GM12864 (cell line): ENCODE measurements at regions not wholly inside any gene's neighbourhood (a gene's known extent, or its start where the extent isn't known, plus 50 kb on each side); places are given as distances from the start of the nearest gene placed in this dataset.
"Not testable (repeated sequence)": the region's sequence is repeated elsewhere in the genome, so short reads cannot be mapped to it uniquely, and the experiment has no call there.

Experiments used
- DNase-seq: peaks from one replicate; pipeline ENCODE4 v3.0.0-alpha.2; 2011; ENCODE audit warnings: low read depth
- H3K4me3 ChIP-seq: 2 replicates; pipeline ENCODE4 v1.5.1; 2011; ENCODE audit warnings: mild to moderate bottlenecking, low read depth, low read length, control low read depth
- CTCF ChIP-seq: IDR thresholded peaks from 2 replicates; pipeline ENCODE4 v1.5.1; 2011; ENCODE audit warnings: low read depth, mild to moderate bottlenecking, moderate library complexity, low read length, control low read depth, inconsistent platforms; ENCODE audit errors: missing control alignments

DNA sequence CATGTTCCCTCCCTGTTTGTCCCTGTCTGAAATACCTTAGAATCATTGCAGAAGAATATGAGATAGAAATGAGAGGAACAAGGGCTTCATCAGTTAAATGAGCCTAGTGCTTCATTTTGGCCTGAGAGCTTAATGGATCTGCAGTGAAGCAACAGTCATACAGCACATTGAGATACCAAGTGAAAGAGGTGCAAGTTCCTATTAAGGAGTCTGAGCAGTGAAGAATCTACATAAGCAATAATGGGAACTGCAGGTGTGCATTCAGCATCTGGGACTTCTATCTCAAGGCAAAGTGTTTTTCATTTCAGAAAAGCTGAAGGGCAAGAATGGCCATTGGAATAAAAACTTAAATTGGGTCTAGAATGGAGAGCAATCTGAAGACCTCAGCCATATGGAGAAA, 323.2 kb upstream of the SLC39A10 start:
- H3K4me3 ChIP-seq, result no peak overlapping the region
- TF ChIP-seq CTCF, result no peak
- no peak for DNase-seq

DNA sequence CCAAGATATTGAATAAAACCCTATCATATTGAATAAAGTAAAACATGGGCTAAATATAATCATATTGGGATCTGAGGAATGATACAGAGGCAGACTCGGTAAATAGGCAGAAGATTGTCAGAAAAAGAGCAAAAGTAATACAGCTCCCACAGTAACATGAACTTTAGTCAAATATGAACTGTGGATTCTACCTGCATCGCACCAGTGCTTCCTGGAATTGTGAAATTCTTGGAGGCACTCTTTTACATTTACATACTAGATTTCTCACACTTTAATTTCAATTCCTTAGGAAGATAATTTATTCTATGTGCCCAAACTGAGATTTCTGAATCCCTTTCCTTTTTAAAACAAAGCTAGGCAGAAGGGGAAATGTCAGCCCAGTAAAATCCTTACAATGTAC, 325.1 kb upstream of the SLC39A10 start:
- TF ChIP-seq CTCF, result no peak
- DNase-seq, result no peak
- no peak overlapping the region for H3K4me3 ChIP-seq

DNA sequence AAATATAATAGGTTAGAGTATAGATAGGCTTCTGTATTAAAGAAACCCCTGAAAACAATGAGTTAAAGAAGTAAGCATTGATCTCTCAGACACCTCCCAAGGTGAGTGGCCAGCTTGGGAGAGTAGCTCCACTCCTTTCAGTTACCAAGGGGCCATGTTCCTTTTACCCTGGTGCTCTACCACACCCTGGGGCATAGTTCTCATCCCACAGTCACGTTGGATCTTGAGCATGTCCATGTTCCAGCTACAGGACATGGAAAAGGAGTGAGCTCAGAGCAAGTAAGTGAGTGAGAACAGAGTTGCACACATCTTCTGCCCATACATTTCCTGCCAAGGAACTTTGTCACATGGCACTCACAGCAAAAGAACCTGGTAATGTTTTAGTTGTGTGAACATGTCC, 325.9 kb upstream of the SLC39A10 start:
- H3K4me3 ChIP-seq, result no peak overlapping the region
- no peak for TF ChIP-seq CTCF
- DNase-seq, result no peak

- H3K4me3 ChIP-seq, result no peak overlapping the region
- DNase-seq, result no peak
- no peak for TF ChIP-seq CTCF
Observed at GRCh38 chr2:195330513-195330956, 326.5 kb upstream of the SLC39A10 start.

DNA sequence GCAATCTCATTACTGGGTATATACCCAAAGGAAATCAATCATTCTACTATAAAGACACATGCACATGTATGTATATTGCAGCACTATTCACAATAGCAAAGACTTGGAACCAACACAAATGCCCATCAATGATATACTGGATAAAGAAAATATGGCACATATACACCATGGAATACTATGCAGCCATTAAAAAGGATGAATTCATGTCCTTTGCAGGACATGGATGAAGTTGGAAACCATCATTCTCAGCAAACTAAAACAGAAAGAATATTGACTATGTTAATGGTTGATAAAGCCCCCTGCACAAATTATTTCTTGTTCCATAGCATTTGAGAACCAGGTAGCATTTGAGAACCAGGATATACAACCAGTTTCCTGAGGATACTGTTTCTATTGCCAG, 327.2 kb upstream of the SLC39A10 start:
- DNase-seq, H3K4me3 ChIP-seq: not testable (repeated sequence)

DNA sequence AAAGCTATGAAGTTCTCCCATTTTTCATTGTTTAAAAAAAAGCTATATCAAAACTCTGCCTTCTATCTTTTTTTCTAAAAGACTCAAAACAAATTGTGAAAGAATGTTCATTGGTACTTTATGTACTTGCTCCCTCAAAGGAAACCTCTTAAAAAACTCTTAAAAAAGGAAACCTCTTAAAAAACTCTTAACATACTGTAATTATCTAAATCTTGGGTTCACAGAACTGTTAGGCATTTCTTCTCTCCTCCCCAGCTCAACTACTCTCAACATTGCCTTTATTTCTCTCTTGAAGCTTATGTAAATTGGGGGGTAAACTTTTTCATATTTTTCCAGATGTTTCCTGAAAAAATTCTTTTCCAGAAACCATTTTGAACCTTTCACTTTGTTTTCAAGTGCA, 330.5 kb upstream of the SLC39A10 start:
- no peak for TF ChIP-seq CTCF
- DNase-seq, result no peak
- no peak overlapping the region for H3K4me3 ChIP-seq

- no peak overlapping the region for H3K4me3 ChIP-seq
- no peak for TF ChIP-seq CTCF
- no peak for DNase-seq
Observed at GRCh38 chr2:195322324-195322723, 334.7 kb upstream of the SLC39A10 start.
